ENCODE measurements at regions not wholly inside any gene's neighbourhood (a gene's known extent, or its start where the extent isn't known, plus 50 kb on each side); places are given as distances from the start of the nearest gene placed in this dataset.

DNA sequence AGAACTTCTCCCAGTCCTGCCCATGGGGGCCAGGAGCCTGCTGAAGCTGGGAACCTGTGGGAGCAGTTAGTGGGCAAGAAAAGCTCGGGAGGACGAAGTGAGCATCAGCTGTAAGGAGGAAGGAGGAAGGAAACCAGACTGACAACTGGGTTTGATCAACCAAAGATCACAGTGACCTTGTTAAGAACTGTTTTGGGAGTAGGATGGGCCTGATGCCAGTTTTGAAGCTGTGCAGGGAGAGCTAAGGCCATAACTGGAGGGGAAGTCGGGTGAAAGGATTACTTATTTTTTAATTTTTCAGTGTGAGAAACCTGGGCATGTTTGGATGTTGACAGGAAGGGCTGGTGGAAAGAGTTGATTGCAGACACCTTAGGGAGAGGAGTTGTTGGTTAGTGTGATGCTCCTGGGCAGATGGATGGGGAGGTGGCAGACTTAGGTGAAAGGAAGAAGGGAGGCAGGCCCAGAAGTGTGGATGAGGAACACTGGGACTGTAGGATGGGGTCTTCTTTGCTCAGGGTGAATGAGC, 58.3 kb upstream of the KLF4 start:
- Mint-ChIP-seq H3K9me3 (peaks cover 13% of the 10 kb centered on the region), H3K36me3 (ENCODE audit: low read depth) (no peaks in the 10 kb centered on the region), H3K4me1 (no peaks in the 10 kb centered on the region), H3K27ac (no peak overlapping the region), H3K27me3 (ENCODE audit: low read depth, poor library complexity) (no peaks in the 10 kb centered on the region), H3K4me3 (no peak overlapping the region)
- no peak for DNase-seq
- TF ChIP-seq, protein P1, sequence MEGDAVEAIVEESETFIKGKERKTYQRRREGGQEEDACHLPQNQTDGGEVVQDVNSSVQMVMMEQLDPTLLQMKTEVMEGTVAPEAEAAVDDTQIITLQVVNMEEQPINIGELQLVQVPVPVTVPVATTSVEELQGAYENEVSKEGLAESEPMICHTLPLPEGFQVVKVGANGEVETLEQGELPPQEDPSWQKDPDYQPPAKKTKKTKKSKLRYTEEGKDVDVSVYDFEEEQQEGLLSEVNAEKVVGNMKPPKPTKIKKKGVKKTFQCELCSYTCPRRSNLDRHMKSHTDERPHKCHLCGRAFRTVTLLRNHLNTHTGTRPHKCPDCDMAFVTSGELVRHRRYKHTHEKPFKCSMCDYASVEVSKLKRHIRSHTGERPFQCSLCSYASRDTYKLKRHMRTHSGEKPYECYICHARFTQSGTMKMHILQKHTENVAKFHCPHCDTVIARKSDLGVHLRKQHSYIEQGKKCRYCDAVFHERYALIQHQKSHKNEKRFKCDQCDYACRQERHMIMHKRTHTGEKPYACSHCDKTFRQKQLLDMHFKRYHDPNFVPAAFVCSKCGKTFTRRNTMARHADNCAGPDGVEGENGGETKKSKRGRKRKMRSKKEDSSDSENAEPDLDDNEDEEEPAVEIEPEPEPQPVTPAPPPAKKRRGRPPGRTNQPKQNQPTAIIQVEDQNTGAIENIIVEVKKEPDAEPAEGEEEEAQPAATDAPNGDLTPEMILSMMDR (IDR thresholded peaks at IDR 0.05), result no peak

DNA sequence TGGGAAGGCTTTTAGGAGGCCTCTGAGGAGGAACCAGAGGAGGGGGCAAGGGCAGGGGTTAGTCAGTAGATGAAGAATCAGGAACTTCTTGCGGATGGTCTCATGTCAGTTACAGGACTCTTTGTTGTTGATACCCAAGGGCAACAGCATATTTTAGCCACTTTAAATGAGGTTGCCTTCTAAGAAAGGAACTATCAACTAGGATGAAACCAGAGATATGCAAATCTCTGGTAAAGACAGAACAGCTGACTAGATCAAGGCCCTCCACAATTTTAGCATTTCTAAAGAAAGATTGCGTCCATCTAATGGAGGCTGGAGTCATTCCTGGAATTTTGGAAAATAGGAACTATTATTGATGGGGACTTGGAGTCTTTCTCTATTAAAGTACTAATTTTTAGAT, 57.7 kb upstream of the KLF4 start:
- Mint-ChIP-seq H3K4me1 (no peaks in the 10 kb centered on the region), H3K27me3 (ENCODE audit: low read depth, poor library complexity) (no peaks in the 10 kb centered on the region), H3K36me3 (ENCODE audit: low read depth) (no peaks in the 10 kb centered on the region), H3K9me3 (peaks cover 13% of the 10 kb centered on the region), H3K4me3 (no peak overlapping the region), H3K27ac (no peak overlapping the region)
- TF ChIP-seq, protein P1 (IDR thresholded peaks at IDR 0.05), result no peak
- no peak for DNase-seq

DNA sequence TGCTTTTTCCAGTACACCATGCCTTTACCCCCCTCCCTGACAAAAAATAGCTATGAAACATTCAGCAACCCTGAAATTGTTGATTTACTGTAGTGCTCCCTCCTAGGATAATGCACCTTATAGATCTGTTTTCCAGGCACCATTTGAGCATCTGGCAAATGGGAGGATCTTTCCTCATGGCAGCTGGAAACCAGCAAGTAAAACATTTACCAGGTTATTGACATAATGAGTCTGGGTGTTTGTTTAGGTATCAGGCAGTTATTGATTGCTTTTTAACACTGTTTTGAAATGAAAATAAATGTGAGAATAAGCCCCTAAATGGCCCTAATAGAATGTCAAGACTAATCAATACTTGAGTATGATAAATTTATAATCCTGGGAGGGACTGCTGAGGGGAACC, 57.3 kb upstream of the KLF4 start:
- Mint-ChIP-seq H3K27me3 (ENCODE audit: low read depth, poor library complexity) (no peaks in the 10 kb centered on the region), H3K4me1 (peaks cover 2% of the 10 kb centered on the region), H3K4me3 (no peak overlapping the region), H3K36me3 (ENCODE audit: low read depth) (no peaks in the 10 kb centered on the region), H3K27ac (no peak overlapping the region), H3K9me3 (peaks cover 13% of the 10 kb centered on the region)
- TF ChIP-seq, protein P1 (IDR thresholded peaks at IDR 0.05), result no peak
- no peak for DNase-seq

DNA sequence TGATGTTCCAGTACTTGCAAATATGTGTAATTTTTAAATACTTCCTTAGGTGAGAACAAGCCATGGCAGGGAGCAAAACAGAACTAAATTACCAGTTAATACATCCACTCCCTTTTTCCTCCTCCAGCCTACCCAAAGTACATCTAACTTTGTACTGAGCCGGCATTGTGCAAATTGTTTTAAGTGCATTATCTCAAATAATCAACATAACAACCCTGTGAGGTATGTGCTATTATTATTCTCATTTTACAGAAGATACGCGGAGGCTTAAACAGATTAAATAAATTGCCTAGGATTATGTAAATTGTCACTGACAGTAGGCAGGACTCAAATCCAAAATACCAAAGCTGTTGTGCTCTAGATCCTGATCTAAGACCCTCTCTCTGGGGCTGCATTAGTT, 55.5 kb upstream of the KLF4 start:
- Mint-ChIP-seq H3K4me3 (no peak overlapping the region), H3K27me3 (ENCODE audit: low read depth, poor library complexity) (no peaks in the 10 kb centered on the region), H3K36me3 (ENCODE audit: low read depth) (no peaks in the 10 kb centered on the region), H3K4me1 (peaks cover 7% of the 10 kb centered on the region), H3K27ac (no peak overlapping the region), H3K9me3 (peaks cover 9% of the 10 kb centered on the region)
- no peak for DNase-seq
- TF ChIP-seq, protein P1 (IDR thresholded peaks at IDR 0.05), result no peak

DNA sequence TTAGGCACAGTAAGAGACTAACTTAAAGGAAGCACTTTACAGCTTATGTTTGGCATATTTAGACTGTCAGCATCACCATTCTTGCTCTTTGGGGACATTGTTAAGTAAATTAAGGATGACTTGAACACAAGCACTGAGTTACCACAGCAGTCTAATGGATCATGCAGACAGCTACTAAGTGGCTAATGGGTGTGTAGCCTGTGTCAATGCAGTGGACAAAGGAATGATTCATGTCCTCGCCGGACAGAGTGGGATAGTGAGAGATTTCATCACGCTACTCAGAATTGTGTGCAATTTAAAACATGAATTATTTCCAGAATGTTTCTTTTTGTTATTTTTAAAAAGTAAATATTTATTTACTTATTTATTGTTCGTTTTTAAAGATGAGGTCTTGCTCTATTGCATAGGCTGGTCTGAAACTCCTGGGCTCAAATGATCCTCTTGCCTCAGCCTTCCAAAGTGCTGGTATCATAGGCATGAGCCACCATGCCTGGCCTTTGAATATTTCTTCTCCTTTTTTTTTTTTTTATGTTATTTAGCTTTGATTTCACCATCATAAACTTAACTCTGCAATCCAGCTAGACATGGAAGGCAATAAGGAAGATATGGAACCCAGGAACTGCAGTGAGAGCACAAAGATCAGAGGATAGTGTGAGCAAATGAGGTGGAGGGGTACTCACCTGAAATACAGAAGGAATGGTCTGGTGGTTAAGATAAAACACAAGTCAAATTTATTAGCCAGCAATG, 53.0 kb upstream of the KLF4 start:
- Mint-ChIP-seq H3K36me3 (ENCODE audit: low read depth) (no peaks in the 10 kb centered on the region), H3K4me3 (no peak overlapping the region), H3K9me3 (peaks cover 9% of the 10 kb centered on the region), H3K27ac (no peak overlapping the region), H3K4me1 (peaks cover 17% of the 10 kb centered on the region), H3K27me3 (ENCODE audit: low read depth, poor library complexity) (no peaks in the 10 kb centered on the region)
- TF ChIP-seq, protein P1 (IDR thresholded peaks at IDR 0.05), result no peak
- no peak for DNase-seq

DNA sequence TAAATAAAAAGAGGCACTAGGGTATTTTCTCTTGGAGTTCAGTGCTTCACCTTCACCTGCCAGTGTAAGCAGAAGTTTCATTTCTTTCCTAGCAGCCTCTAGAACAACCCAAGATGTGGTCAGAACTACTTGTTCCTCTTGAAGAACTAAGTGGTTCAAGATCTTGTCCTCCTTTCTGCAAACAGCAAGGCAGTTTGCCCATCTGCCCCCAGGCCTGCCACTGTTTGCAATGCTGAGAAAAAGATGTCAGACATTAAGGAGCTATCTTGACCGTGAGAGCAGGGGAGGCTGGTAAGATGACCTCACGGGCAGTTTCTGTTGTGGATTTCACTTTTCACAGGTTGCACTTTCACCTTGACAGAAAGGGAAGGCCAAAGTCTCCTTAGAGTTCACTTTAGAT, 52.0 kb upstream of the KLF4 start:
- no peak overlapping the region for H3K4me3 Mint-ChIP-seq
- no peaks in the 10 kb centered on the region for H3K36me3 Mint-ChIP-seq (ENCODE audit: low read depth)
- no peak for DNase-seq
- H3K27ac Mint-ChIP-seq, result no peak overlapping the region
- peaks cover 2% of the 10 kb centered on the region for H3K9me3 Mint-ChIP-seq
- no peaks in the 10 kb centered on the region for H3K27me3 Mint-ChIP-seq (ENCODE audit: low read depth, poor library complexity)
- TF ChIP-seq, protein P1 (IDR thresholded peaks at IDR 0.05), result no peak
- H3K4me1 Mint-ChIP-seq, result peaks cover 17% of the 10 kb centered on the region

Data from nephron progenitor cell (in vitro differentiated cells).